Panc1 (cell line): ENCODE measurements at regions not wholly inside any gene's neighbourhood (a gene's known extent, or its start where the extent isn't known, plus 50 kb on each side); places are given as distances from the start of the nearest gene placed in this dataset.

Experiments used
- POLR2AphosphoS5 ChIP-seq: IDR thresholded peaks from 2 replicates; pipeline ENCODE4 v1.6.1; 2012; ENCODE audit warnings: mild to moderate bottlenecking, low read depth, low read length, moderate library complexity
- TCF7L2 ChIP-seq: IDR thresholded peaks from 2 replicates; pipeline ENCODE4 v1.6.1; 2011; ENCODE audit warnings: mild to moderate bottlenecking, low read depth, low read length, inconsistent platforms
- TF ChIP-seq, protein P1 (sequence below): fragments of 450-650 bp; IDR thresholded peaks from 2 replicates; pipeline ENCODE4 v1.5.1; 2017; ENCODE audit warnings: mild to moderate bottlenecking
- TF ChIP-seq, protein P2 (sequence below), 2 experiments: IDR thresholded peaks; 2 replicates each; pipeline ENCODE4 v1.6.1; 2011 to 2012; ENCODE audit warnings: low read depth in 2 of 2, control low read depth in 1 of 2, low read length in 1 of 2, mild to moderate bottlenecking in 1 of 2, moderate library complexity in 1 of 2; ENCODE audit not compliant: insufficient read depth in 1 of 2

DNA sequence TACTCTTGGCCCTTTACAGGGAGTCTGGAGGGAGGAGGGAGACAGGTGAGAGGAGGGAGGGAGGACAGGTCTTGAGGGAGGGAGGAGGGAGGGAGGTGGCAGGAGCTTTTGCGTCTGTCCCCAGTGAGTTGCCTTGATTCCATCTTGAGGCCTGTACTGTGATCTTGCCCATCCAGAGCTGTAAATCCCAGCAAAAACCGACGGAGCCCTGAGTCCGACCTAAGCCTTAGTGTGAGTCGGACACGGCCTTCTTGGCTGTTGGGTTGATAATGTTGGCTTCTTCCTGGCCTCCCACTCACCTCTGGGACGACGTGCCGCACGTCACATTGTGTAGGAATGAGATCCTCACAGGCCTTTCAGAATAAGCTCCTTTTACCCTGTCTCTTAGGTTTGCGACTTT, 72.5 kb downstream of the RGS12 start:
- TF ChIP-seq TCF7L2 = no peak
- TF ChIP-seq, protein P1, sequence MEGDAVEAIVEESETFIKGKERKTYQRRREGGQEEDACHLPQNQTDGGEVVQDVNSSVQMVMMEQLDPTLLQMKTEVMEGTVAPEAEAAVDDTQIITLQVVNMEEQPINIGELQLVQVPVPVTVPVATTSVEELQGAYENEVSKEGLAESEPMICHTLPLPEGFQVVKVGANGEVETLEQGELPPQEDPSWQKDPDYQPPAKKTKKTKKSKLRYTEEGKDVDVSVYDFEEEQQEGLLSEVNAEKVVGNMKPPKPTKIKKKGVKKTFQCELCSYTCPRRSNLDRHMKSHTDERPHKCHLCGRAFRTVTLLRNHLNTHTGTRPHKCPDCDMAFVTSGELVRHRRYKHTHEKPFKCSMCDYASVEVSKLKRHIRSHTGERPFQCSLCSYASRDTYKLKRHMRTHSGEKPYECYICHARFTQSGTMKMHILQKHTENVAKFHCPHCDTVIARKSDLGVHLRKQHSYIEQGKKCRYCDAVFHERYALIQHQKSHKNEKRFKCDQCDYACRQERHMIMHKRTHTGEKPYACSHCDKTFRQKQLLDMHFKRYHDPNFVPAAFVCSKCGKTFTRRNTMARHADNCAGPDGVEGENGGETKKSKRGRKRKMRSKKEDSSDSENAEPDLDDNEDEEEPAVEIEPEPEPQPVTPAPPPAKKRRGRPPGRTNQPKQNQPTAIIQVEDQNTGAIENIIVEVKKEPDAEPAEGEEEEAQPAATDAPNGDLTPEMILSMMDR = no peak
- no peak for TF ChIP-seq POLR2AphosphoS5
- TF ChIP-seq, protein P2, sequence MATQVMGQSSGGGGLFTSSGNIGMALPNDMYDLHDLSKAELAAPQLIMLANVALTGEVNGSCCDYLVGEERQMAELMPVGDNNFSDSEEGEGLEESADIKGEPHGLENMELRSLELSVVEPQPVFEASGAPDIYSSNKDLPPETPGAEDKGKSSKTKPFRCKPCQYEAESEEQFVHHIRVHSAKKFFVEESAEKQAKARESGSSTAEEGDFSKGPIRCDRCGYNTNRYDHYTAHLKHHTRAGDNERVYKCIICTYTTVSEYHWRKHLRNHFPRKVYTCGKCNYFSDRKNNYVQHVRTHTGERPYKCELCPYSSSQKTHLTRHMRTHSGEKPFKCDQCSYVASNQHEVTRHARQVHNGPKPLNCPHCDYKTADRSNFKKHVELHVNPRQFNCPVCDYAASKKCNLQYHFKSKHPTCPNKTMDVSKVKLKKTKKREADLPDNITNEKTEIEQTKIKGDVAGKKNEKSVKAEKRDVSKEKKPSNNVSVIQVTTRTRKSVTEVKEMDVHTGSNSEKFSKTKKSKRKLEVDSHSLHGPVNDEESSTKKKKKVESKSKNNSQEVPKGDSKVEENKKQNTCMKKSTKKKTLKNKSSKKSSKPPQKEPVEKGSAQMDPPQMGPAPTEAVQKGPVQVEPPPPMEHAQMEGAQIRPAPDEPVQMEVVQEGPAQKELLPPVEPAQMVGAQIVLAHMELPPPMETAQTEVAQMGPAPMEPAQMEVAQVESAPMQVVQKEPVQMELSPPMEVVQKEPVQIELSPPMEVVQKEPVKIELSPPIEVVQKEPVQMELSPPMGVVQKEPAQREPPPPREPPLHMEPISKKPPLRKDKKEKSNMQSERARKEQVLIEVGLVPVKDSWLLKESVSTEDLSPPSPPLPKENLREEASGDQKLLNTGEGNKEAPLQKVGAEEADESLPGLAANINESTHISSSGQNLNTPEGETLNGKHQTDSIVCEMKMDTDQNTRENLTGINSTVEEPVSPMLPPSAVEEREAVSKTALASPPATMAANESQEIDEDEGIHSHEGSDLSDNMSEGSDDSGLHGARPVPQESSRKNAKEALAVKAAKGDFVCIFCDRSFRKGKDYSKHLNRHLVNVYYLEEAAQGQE (IDR thresholded peaks at IDR 0.05; ENCODE audit: insufficient read depth in 1 of 2, low read depth in 2 of 2, low read length in 1 of 2) = no peak
